Uterus (tissue), 2 donors: ENCODE measurements at regions not wholly inside any gene's neighbourhood (a gene's known extent, or its start where the extent isn't known, plus 50 kb on each side); places are given as distances from the start of the nearest gene placed in this dataset.

Source experiments
- POLR2A ChIP-seq, 2 donors: fragments of 450-650 bp; IDR thresholded peaks; one replicate each; pipeline ENCODE4 v1.6.1; 2016; ENCODE audit warnings: antibody characterized with exemption in 2 of 2, mild to moderate bottlenecking in 1 of 2, moderate library complexity in 1 of 2
- TF ChIP-seq, protein P1 (sequence below), 4 experiments: fragments of 200-600 bp in 2 of 4; fragments of 450-650 bp in 2 of 4; sonication (generic) in 2 of 4; IDR thresholded peaks; one replicate each; pipeline ENCODE4 v1.5.1; 2016 to 2019; ENCODE audit warnings: antibody characterized with exemption in 4 of 4, mild to moderate bottlenecking in 2 of 4, moderate library complexity in 1 of 4

GRCh38 chr4:186885289-186885688, 161.6 kb upstream of the FAT1 start:
- TF ChIP-seq, protein P1, sequence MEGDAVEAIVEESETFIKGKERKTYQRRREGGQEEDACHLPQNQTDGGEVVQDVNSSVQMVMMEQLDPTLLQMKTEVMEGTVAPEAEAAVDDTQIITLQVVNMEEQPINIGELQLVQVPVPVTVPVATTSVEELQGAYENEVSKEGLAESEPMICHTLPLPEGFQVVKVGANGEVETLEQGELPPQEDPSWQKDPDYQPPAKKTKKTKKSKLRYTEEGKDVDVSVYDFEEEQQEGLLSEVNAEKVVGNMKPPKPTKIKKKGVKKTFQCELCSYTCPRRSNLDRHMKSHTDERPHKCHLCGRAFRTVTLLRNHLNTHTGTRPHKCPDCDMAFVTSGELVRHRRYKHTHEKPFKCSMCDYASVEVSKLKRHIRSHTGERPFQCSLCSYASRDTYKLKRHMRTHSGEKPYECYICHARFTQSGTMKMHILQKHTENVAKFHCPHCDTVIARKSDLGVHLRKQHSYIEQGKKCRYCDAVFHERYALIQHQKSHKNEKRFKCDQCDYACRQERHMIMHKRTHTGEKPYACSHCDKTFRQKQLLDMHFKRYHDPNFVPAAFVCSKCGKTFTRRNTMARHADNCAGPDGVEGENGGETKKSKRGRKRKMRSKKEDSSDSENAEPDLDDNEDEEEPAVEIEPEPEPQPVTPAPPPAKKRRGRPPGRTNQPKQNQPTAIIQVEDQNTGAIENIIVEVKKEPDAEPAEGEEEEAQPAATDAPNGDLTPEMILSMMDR (IDR thresholded peaks at IDR 0.05) = no peak
- no peak for TF ChIP-seq POLR2A (IDR thresholded peaks at IDR 0.05)
